ENCODE measurements at regions not wholly inside any gene's neighbourhood (a gene's known extent, or its start where the extent isn't known, plus 50 kb on each side); places are given as distances from the start of the nearest gene placed in this dataset.

GRCh38 chr10:104526188-104526587 is 114.9 kb upstream of the SORCS3 start:
- ChIA-PET CTCF (no interaction called here), POLR2A (no interaction called here)
- Histone ChIP-seq H3K9me3 (ENCODE audit: control insufficient read depth, insufficient read depth, low read length) (no peaks in the 10 kb centered on the region), H3K27me3 (ENCODE audit: control insufficient read depth, insufficient read depth, low read length) (no peaks in the 10 kb centered on the region), H3K27ac (ENCODE audit: low read depth, low read length) (no peak overlapping the region), H3K4me3 (ENCODE audit: low read depth, low read length) (no peak overlapping the region)
- TF ChIP-seq, protein P1, sequence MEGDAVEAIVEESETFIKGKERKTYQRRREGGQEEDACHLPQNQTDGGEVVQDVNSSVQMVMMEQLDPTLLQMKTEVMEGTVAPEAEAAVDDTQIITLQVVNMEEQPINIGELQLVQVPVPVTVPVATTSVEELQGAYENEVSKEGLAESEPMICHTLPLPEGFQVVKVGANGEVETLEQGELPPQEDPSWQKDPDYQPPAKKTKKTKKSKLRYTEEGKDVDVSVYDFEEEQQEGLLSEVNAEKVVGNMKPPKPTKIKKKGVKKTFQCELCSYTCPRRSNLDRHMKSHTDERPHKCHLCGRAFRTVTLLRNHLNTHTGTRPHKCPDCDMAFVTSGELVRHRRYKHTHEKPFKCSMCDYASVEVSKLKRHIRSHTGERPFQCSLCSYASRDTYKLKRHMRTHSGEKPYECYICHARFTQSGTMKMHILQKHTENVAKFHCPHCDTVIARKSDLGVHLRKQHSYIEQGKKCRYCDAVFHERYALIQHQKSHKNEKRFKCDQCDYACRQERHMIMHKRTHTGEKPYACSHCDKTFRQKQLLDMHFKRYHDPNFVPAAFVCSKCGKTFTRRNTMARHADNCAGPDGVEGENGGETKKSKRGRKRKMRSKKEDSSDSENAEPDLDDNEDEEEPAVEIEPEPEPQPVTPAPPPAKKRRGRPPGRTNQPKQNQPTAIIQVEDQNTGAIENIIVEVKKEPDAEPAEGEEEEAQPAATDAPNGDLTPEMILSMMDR (IDR thresholded peaks at IDR 0.05; ENCODE audit: low read depth, low read length) = no peak
- no peak for DNase-seq (ENCODE audit: low read depth, low spot score)

DNA sequence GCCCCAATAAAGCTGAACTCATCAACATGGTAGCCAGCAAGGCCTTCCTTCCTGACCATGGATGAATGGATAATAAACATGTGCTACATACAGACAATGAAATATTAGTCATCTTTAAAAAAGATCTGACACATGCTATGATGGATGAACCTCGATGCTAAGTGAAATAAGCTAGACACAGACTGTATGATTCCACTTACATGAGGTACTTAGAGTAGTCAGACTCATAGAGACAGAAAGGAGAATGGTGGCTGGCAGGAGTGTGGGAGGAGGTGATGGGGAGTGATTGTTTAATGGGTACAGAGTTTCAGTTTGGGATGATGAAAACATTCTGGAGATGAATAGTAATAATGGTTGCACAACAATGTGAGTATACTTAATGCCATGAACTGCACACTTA is 114.1 kb upstream of the SORCS3 start:
- ChIA-PET CTCF (interaction anchor here (0.5 kb wide), 1 partner anchor 101 kb away, joined by 3 read pairs; no protein-coding TSS in a partner anchor), POLR2A (no interaction called here)
- TF ChIP-seq, protein P1 (IDR thresholded peaks at IDR 0.05; ENCODE audit: low read depth, low read length) = no peak

GRCh38 chr10:104540181-104540580 is 100.9 kb upstream of the SORCS3 start:
- TF ChIP-seq, protein P1 (IDR thresholded peaks at IDR 0.05; ENCODE audit: low read depth, low read length) = no peak
- POLR2A ChIA-PET = no interaction called here
- Histone ChIP-seq H3K27ac (ENCODE audit: low read depth, low read length) (no peak overlapping the region), H3K27me3 (ENCODE audit: control insufficient read depth, insufficient read depth, low read length) (no peaks in the 10 kb centered on the region), H3K4me3 (ENCODE audit: low read depth, low read length) (no peak overlapping the region), H3K9me3 (ENCODE audit: control insufficient read depth, insufficient read depth, low read length) (no peaks in the 10 kb centered on the region)
- DNase-seq (ENCODE audit: low read depth, low spot score) = no peak
- CTCF ChIA-PET = interaction anchor here (1.0 kb wide), 1 partner anchor 41 kb away, joined by 3 read pairs; no protein-coding TSS in a partner anchor

More for the DNA sequence above, 114.1 kb upstream of the SORCS3 start:
- no peaks in the 10 kb centered on the region for H3K9me3 ChIP-seq (ENCODE audit: control insufficient read depth, insufficient read depth, low read length)
- no peak overlapping the region for H3K27ac ChIP-seq (ENCODE audit: low read depth, low read length)
- no peaks in the 10 kb centered on the region for H3K27me3 ChIP-seq (ENCODE audit: control insufficient read depth, insufficient read depth, low read length)
- DNase-seq (ENCODE audit: low read depth, low spot score) = no peak
- no peak overlapping the region for H3K4me3 ChIP-seq (ENCODE audit: low read depth, low read length)

DNA sequence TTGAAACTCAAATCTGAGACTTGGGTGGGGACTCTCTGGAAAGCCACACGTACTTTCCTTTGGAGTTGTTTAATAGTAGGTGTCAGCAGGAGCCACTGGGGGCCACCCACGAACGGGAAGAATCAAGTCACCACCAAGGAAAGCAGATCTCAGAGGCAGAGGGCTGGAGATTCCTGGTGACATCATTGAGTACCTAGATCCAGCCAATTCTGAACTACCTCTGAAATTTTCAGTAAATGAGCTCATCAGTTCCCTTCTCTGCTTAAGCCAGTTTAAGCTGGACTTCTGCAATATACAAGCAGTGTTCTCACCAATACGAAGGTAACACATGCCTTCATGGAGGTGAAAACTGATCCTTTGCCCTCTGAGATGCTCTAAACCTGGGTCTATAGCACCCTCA is 99.3 kb upstream of the SORCS3 start:
- TF ChIP-seq, protein P1 (IDR thresholded peaks at IDR 0.05; ENCODE audit: low read depth, low read length) = no peak
- Histone ChIP-seq H3K4me3 (ENCODE audit: low read depth, low read length) (no peak overlapping the region), H3K9me3 (ENCODE audit: control insufficient read depth, insufficient read depth, low read length) (no peaks in the 10 kb centered on the region), H3K27me3 (ENCODE audit: control insufficient read depth, insufficient read depth, low read length) (no peaks in the 10 kb centered on the region), H3K27ac (ENCODE audit: low read depth, low read length) (no peak overlapping the region)
- CTCF ChIA-PET = no interaction called here
- DNase-seq (ENCODE audit: low read depth, low spot score) = no peak
- POLR2A ChIA-PET = no interaction called here

GRCh38 chr10:104546336-104546735 is 94.8 kb upstream of the SORCS3 start:
- H3K9me3 ChIP-seq (ENCODE audit: control insufficient read depth, insufficient read depth, low read length) = no peaks in the 10 kb centered on the region
- H3K4me3 ChIP-seq (ENCODE audit: low read depth, low read length) = no peak overlapping the region
- no peak for DNase-seq (ENCODE audit: low read depth, low spot score)
- H3K27ac ChIP-seq (ENCODE audit: low read depth, low read length) = no peak overlapping the region
- no peaks in the 10 kb centered on the region for H3K27me3 ChIP-seq (ENCODE audit: control insufficient read depth, insufficient read depth, low read length)
- TF ChIP-seq, protein P1 (IDR thresholded peaks at IDR 0.05; ENCODE audit: low read depth, low read length) = no peak
- CTCF ChIA-PET = interaction anchor here (0.6 kb wide), 1 partner anchor 406 kb away, joined by 3 read pairs; no protein-coding TSS in a partner anchor
- POLR2A ChIA-PET = no interaction called here

All from AG04450 (cell line).